SK-N-SH (cell line): ENCODE measurements at regions not wholly inside any gene's neighbourhood (a gene's known extent, or its start where the extent isn't known, plus 50 kb on each side); places are given as distances from the start of the nearest gene placed in this dataset.

Experiments
- CTCF ChIP-seq: fragments of 200-600 bp; sonication (generic); IDR thresholded peaks from 2 replicates; pipeline ENCODE4 v1.6.1; 2017; ENCODE audit warnings: antibody characterized with exemption, mild to moderate bottlenecking, moderate library complexity
- ELF1 ChIP-seq: IDR thresholded peaks from 2 replicates; pipeline ENCODE4 v1.4.0; 2012
- EP300 ChIP-seq, 2 experiments: IDR thresholded peaks; 2 replicates each; pipeline versions ENCODE4 v1.4.0 to v1.6.1; 2012; ENCODE audit warnings: borderline replicate concordance in 1 of 2, low read depth in 1 of 2, low read length in 1 of 2
- EZH2phosphoT487 ChIP-seq: fragments of 200-600 bp; sonication (generic); IDR thresholded peaks from 2 replicates; pipeline ENCODE4 v1.6.1; 2017; ENCODE audit warnings: low read depth, mixed run types, mild to moderate bottlenecking, antibody characterized with exemption, moderate library complexity, borderline replicate concordance
- GABPA ChIP-seq: IDR thresholded peaks from 2 replicates; pipeline ENCODE4 v1.4.0; 2012; ENCODE audit warnings: low read depth, mild to moderate bottlenecking
- JUND ChIP-seq: IDR thresholded peaks from 2 replicates; pipeline ENCODE4 v1.4.0; 2012
- MAX ChIP-seq: IDR thresholded peaks from 2 replicates; pipeline ENCODE4 v1.4.0; 2012; ENCODE audit warnings: low read depth
- NFIC ChIP-seq: IDR thresholded peaks from 2 replicates; pipeline ENCODE4 v1.4.0; 2012; ENCODE audit warnings: borderline replicate concordance
- NRF1 ChIP-seq: IDR thresholded peaks from 2 replicates; pipeline ENCODE4 v1.6.1; 2012; ENCODE audit warnings: low read depth, mild to moderate bottlenecking, low read length
- POLR2AphosphoS5 ChIP-seq: IDR thresholded peaks from 2 replicates; pipeline ENCODE4 v1.6.1; 2012; ENCODE audit warnings: low read depth, low read length
- RXRA ChIP-seq: IDR thresholded peaks from 2 replicates; pipeline ENCODE4 v1.4.0; 2012; ENCODE audit warnings: low read depth, mild to moderate bottlenecking, borderline replicate concordance
- TAF1 ChIP-seq: IDR thresholded peaks from 2 replicates; pipeline ENCODE4 v1.6.1; 2012; ENCODE audit warnings: low read depth, mild to moderate bottlenecking, low read length, moderate library complexity, borderline replicate concordance
- YY1 ChIP-seq: IDR thresholded peaks from 2 replicates; pipeline ENCODE4 v1.4.0; 2012; ENCODE audit warnings: low read depth, mild to moderate bottlenecking

DNA sequence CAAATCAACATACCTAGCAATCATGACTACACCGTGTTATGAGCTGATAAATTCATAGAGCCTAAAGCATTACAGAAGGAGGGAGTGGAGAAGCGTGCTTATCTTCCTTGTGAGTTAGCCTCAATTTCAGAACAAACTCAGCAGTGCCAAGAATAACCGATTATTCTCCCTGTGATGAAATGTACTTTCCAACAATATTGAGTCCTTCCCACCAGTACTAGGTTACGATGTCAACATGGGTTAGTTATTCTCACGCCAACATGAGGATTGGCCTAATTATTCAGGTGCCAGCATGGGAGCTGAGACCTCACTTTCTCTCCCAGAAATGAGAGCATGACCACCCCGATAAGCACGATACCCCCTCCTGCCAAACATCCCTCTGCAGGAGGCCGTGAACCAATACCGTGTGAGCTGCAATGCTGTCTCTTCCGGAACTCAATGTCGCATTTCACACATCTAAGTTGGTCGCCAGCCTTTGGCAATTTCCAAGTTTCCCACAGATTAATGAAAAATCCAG, 193.7 kb downstream of the ENC1 start:
- TF ChIP-seq POLR2AphosphoS5 (no peak), TAF1 (no peak), CTCF (no peak), EP300 (IDR thresholded peaks at IDR 0.05; ENCODE audit: borderline replicate concordance in 1 of 2, low read depth in 1 of 2, low read length in 1 of 2) (no peak), MAX (no peak), GABPA (no peak), ELF1 (no peak), RXRA (no peak), YY1 (no peak), NFIC (no peak), NRF1 (no peak), JUND (no peak), EZH2phosphoT487 (no peak)
